H9 (cell line): ENCODE measurements at regions not wholly inside any gene's neighbourhood (a gene's known extent, or its start where the extent isn't known, plus 50 kb on each side); places are given as distances from the start of the nearest gene placed in this dataset.

Experiments used
- DNase-seq: peaks from one replicate; pipeline ENCODE4 v3.0.0-alpha.2; 2017
- H2AFZ ChIP-seq: one replicate; pipeline ENCODE4 v1.6.1; 2013; ENCODE audit warnings: mild to moderate bottlenecking, low read length, control low read depth, moderate library complexity
- H2AK5ac ChIP-seq: 2 replicates; pipeline ENCODE4 v1.6.1; 2013; ENCODE audit warnings: low read length, control low read depth, mixed read lengths; ENCODE audit not compliant: insufficient read length
- H2BK120ac ChIP-seq: one replicate; pipeline ENCODE4 v1.6.1; 2013; ENCODE audit warnings: low read depth, mild to moderate bottlenecking, low read length, control low read depth, inconsistent platforms; ENCODE audit not compliant: poor library complexity, severe bottlenecking
- H2BK12ac ChIP-seq: 2 replicates; pipeline ENCODE4 v1.6.1; 2013; ENCODE audit warnings: low read length, control low read depth, mixed read lengths, low read depth; ENCODE audit not compliant: insufficient read length
- H2BK15ac ChIP-seq: 2 replicates; pipeline ENCODE4 v1.6.1; 2013; ENCODE audit warnings: low read depth, low read length, control low read depth
- H2BK20ac ChIP-seq: one replicate; pipeline ENCODE4 v1.6.1; 2013; ENCODE audit warnings: low read depth, mild to moderate bottlenecking, low read length, control low read depth, inconsistent platforms; ENCODE audit not compliant: poor library complexity, severe bottlenecking
- H2BK5ac ChIP-seq: 2 replicates; pipeline ENCODE4 v1.6.1; 2013; ENCODE audit warnings: low read length, control low read depth, mixed read lengths; ENCODE audit not compliant: insufficient read length
- H3K14ac ChIP-seq: 2 replicates; pipeline ENCODE4 v1.6.1; 2013; ENCODE audit warnings: low read length, control low read depth; ENCODE audit not compliant: insufficient read depth
- H3K18ac ChIP-seq: 2 replicates; pipeline ENCODE4 v1.6.1; 2013; ENCODE audit warnings: low read depth, mild to moderate bottlenecking, mixed read lengths, low read length, control low read depth; ENCODE audit not compliant: insufficient read length
- H3K23ac ChIP-seq: 2 replicates; pipeline ENCODE4 v1.6.1; 2013; ENCODE audit warnings: low read length, control low read depth, mixed read lengths, low read depth; ENCODE audit not compliant: insufficient read length
- H3K23me2 ChIP-seq: 2 replicates; pipeline ENCODE4 v1.6.1; 2013; ENCODE audit warnings: low read depth, mild to moderate bottlenecking, mixed read lengths, low read length, control low read depth; ENCODE audit not compliant: insufficient read length, poor library complexity, severe bottlenecking
- H3K27ac ChIP-seq: 2 replicates; pipeline ENCODE4 v1.5.1; 2013; ENCODE audit warnings: low read length, control low read depth, mixed read lengths, low read depth; ENCODE audit not compliant: insufficient read length
- H3K27me3 ChIP-seq: 2 replicates; pipeline ENCODE4 v1.6.1; 2013; ENCODE audit warnings: low read length, control low read depth, inconsistent platforms; ENCODE audit not compliant: insufficient read depth
- H3K4ac ChIP-seq: 2 replicates; pipeline ENCODE4 v1.6.1; 2013; ENCODE audit warnings: low read depth, mild to moderate bottlenecking, control low read depth, inconsistent platforms, low read length, moderate library complexity
- H3K4me1 ChIP-seq: 2 replicates; pipeline ENCODE4 v1.6.1; 2013; ENCODE audit warnings: low read length, control low read depth, inconsistent platforms; ENCODE audit not compliant: insufficient read depth
- H3K4me2 ChIP-seq: 2 replicates; pipeline ENCODE4 v1.6.1; 2013; ENCODE audit warnings: low read length, control low read depth, mixed read lengths; ENCODE audit not compliant: insufficient read length, insufficient read depth
- H3K56ac ChIP-seq: 2 replicates; pipeline ENCODE4 v1.6.1; 2013; ENCODE audit warnings: low read depth, mild to moderate bottlenecking, mixed read lengths, low read length, control low read depth; ENCODE audit not compliant: insufficient read length
- H3K79me1 ChIP-seq: 2 replicates; pipeline ENCODE4 v1.6.1; 2013; ENCODE audit warnings: low read depth, mild to moderate bottlenecking, moderate library complexity, low read length, control low read depth, inconsistent platforms; ENCODE audit not compliant: insufficient read depth, poor library complexity, severe bottlenecking
- H3K79me2 ChIP-seq: 2 replicates; pipeline ENCODE4 v1.6.1; 2013; ENCODE audit warnings: low read length, control low read depth, inconsistent platforms; ENCODE audit not compliant: insufficient read depth
- H3K9ac ChIP-seq: 2 replicates; pipeline ENCODE4 v1.6.1; 2013; ENCODE audit warnings: low read length, control low read depth, mixed read lengths; ENCODE audit not compliant: insufficient read length; ENCODE audit errors: extremely low read depth
- H3K9me3 ChIP-seq: one replicate; pipeline ENCODE4 v1.6.1; 2013; ENCODE audit warnings: low read depth, low read length, inconsistent platforms; ENCODE audit not compliant: control insufficient read depth
- H3T11ph ChIP-seq: one replicate; pipeline ENCODE4 v1.6.1; 2013; ENCODE audit warnings: mild to moderate bottlenecking, low read length, control low read depth, inconsistent platforms
- H4K20me1 ChIP-seq: one replicate; pipeline ENCODE4 v1.6.1; 2013; ENCODE audit not compliant: control insufficient read depth, insufficient read length, insufficient read depth
- H4K5ac ChIP-seq: 2 replicates; pipeline ENCODE4 v1.6.1; 2013; ENCODE audit warnings: low read depth, mild to moderate bottlenecking, mixed read lengths, low read length, control low read depth; ENCODE audit not compliant: insufficient read length
- H4K8ac ChIP-seq: replicated peaks from 2 replicates; pipeline ENCODE4 v1.6.1; 2013; ENCODE audit warnings: low read length, control low read depth, mixed read lengths, low read depth; ENCODE audit not compliant: insufficient read length
- H4K91ac ChIP-seq: 2 replicates; pipeline ENCODE4 v1.6.1; 2013; ENCODE audit warnings: low read depth, mild to moderate bottlenecking, moderate library complexity, mixed read lengths, low read length, control low read depth; ENCODE audit not compliant: insufficient read length
- H3K27ac Mint-ChIP-seq, 3 experiments: 2 replicates in 2 of 3; 3 replicates in 1 of 3; pipeline ENCODE4 v1.8.0; 2020 to 2021; ENCODE audit warnings: mixed read lengths in 3 of 3, mild to moderate bottlenecking in 1 of 3, moderate library complexity in 1 of 3
- H3K27me3 Mint-ChIP-seq: 2 replicates; pipeline ENCODE4 v1.8.0; 2021; ENCODE audit warnings: low read depth, mild to moderate bottlenecking, moderate library complexity, mixed read lengths
- H3K36me3 Mint-ChIP-seq, 3 experiments: 2 replicates in 2 of 3; 3 replicates in 1 of 3; pipeline ENCODE4 v1.8.0; 2020 to 2021; ENCODE audit warnings: low read depth in 3 of 3, mixed read lengths in 3 of 3; ENCODE audit not compliant: insufficient read depth in 1 of 3
- H3K4me1 Mint-ChIP-seq, 2 experiments: 2 replicates each; pipeline ENCODE4 v1.8.0; 2020; ENCODE audit warnings: mixed read lengths in 2 of 2
- H3K4me3 Mint-ChIP-seq, 2 experiments: 2 replicates in 1 of 2; 3 replicates in 1 of 2; pipeline ENCODE4 v1.8.0; 2020 to 2021; ENCODE audit warnings: mild to moderate bottlenecking in 2 of 2, mixed read lengths in 2 of 2, moderate library complexity in 1 of 2
- H3K9me3 Mint-ChIP-seq, 2 experiments: 2 replicates in 1 of 2; 3 replicates in 1 of 2; pipeline ENCODE4 v1.8.0; 2020; ENCODE audit warnings: mild to moderate bottlenecking in 2 of 2, mixed read lengths in 2 of 2, moderate library complexity in 1 of 2
- CTCF ChIP-seq: fragments of 200-600 bp; sonication (generic); conservative IDR thresholded peaks from 3 replicates; pipeline ENCODE4 v1.8.0; 2021; ENCODE audit warnings: antibody characterized with exemption, mild to moderate bottlenecking
- WGBS: extraction: QIAGEN DNeasy Blood & Tissue Kit; methylation state at CpG from one replicate; pipeline ENCODE4 v1.1.7; 2013; ENCODE audit warnings: missing lambda C conversion rate, low lambda C conversion rate, mixed read lengths; ENCODE audit not compliant: insufficient read length; ENCODE audit errors: extremely low coverage; 5-methylcytosine and 5-hydroxymethylcytosine counted together

GRCh38 chr13:40141859-40142555 is 486.5 kb downstream of the COG6 start:
- H3K79me1 ChIP-seq = no peaks in the 10 kb centered on the region
- no peak overlapping the region for H3K4me2 ChIP-seq
- no peak for DNase-seq
- peaks cover 2 to 3% of the 10 kb centered on the region in 2 experiments; a peak in 2 of 4 replicates for H3K4me1 Mint-ChIP-seq
- H3K9ac ChIP-seq = no peak overlapping the region
- no peak overlapping the region for H2BK12ac ChIP-seq
- no peak overlapping the region for H3K23ac ChIP-seq
- H4K20me1 ChIP-seq = no peaks in the 10 kb centered on the region
- no peak overlapping the region for H3K27ac Mint-ChIP-seq
- no peaks in the 10 kb centered on the region for H3K9me3 Mint-ChIP-seq
- H3K27me3 ChIP-seq = no peaks in the 10 kb centered on the region
- no peak overlapping the region for H2AK5ac ChIP-seq
- H3K27me3 Mint-ChIP-seq = no peaks in the 10 kb centered on the region; the same call in 1 of the 2 replicates
- H4K8ac ChIP-seq = no peak overlapping the region
- no peak overlapping the region for H3K56ac ChIP-seq
- H3K23me2 ChIP-seq = no peaks in the 10 kb centered on the region
- no peak overlapping the region for H3K18ac ChIP-seq
- no peak overlapping the region for H3K4ac ChIP-seq
- no peaks in the 10 kb centered on the region for H3K79me2 ChIP-seq
- H4K5ac ChIP-seq = no peak overlapping the region
- WGBS = no CpG with 5 or more reads among the region's 11 CpGs
- H3K14ac ChIP-seq = no peak overlapping the region
- H3K4me1 ChIP-seq = no peaks in the 10 kb centered on the region
- TF ChIP-seq CTCF = no peak
- no peak overlapping the region for H3T11ph ChIP-seq
- H4K91ac ChIP-seq = no peak overlapping the region
- H2BK5ac ChIP-seq = no peak overlapping the region
- no peak overlapping the region for H3K4me3 Mint-ChIP-seq
- H2AFZ ChIP-seq = no peak overlapping the region
- H2BK15ac ChIP-seq = no peak overlapping the region
- no peak overlapping the region for H2BK120ac ChIP-seq
- H3K9me3 ChIP-seq = no peaks in the 10 kb centered on the region
- H2BK20ac ChIP-seq = no peak overlapping the region
- no peak overlapping the region for H3K27ac ChIP-seq
- H3K36me3 Mint-ChIP-seq = no peaks in the 10 kb centered on the region
